ENCODE measurements at regions not wholly inside any gene's neighbourhood (a gene's known extent, or its start where the extent isn't known, plus 50 kb on each side); places are given as distances from the start of the nearest gene placed in this dataset.

DNA sequence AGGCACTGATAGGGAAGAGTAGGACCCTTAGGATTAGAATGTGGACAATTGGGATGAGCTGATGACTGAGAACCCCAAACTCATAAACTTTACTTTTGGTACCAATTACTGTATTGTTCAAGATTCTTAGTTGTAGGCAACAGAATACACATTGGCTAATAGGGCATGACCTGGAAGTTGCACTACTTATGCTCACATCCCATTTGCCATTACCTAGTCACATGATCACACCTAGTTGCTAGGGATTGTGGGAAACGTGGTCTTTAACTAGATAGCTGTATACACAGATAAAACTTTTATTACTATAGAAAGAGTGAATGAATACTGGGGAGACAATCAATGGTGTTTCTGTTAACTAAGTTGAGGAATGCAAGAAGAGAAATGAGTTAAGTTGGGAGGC lies 113.4 kb upstream of the AKIRIN2 start:
- H3K79me2 ChIP-seq: no peaks in the 10 kb centered on the region
- no peaks in the 10 kb centered on the region for H3K9me3 ChIP-seq (ENCODE audit: control insufficient read depth, low read length)
- no peaks in the 10 kb centered on the region for H3K4me1 ChIP-seq
- H3K9ac ChIP-seq: no peak overlapping the region
- H3K27ac ChIP-seq: no peak overlapping the region
- no peak overlapping the region for H3K4me3 ChIP-seq (ENCODE audit: low read depth, low read length)
- no peaks in the 10 kb centered on the region for H3K27me3 ChIP-seq (ENCODE audit: control insufficient read depth, insufficient read depth, low read length)
- no peaks in the 10 kb centered on the region for H3K36me3 ChIP-seq (ENCODE audit: control insufficient read depth, insufficient read depth, low read length)
- H3K4me2 ChIP-seq (ENCODE audit: low read length): no peak overlapping the region
- H2AFZ ChIP-seq: no peak overlapping the region
- TF ChIP-seq, protein P1, sequence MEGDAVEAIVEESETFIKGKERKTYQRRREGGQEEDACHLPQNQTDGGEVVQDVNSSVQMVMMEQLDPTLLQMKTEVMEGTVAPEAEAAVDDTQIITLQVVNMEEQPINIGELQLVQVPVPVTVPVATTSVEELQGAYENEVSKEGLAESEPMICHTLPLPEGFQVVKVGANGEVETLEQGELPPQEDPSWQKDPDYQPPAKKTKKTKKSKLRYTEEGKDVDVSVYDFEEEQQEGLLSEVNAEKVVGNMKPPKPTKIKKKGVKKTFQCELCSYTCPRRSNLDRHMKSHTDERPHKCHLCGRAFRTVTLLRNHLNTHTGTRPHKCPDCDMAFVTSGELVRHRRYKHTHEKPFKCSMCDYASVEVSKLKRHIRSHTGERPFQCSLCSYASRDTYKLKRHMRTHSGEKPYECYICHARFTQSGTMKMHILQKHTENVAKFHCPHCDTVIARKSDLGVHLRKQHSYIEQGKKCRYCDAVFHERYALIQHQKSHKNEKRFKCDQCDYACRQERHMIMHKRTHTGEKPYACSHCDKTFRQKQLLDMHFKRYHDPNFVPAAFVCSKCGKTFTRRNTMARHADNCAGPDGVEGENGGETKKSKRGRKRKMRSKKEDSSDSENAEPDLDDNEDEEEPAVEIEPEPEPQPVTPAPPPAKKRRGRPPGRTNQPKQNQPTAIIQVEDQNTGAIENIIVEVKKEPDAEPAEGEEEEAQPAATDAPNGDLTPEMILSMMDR (IDR thresholded peaks at IDR 0.05): no peak

DNA sequence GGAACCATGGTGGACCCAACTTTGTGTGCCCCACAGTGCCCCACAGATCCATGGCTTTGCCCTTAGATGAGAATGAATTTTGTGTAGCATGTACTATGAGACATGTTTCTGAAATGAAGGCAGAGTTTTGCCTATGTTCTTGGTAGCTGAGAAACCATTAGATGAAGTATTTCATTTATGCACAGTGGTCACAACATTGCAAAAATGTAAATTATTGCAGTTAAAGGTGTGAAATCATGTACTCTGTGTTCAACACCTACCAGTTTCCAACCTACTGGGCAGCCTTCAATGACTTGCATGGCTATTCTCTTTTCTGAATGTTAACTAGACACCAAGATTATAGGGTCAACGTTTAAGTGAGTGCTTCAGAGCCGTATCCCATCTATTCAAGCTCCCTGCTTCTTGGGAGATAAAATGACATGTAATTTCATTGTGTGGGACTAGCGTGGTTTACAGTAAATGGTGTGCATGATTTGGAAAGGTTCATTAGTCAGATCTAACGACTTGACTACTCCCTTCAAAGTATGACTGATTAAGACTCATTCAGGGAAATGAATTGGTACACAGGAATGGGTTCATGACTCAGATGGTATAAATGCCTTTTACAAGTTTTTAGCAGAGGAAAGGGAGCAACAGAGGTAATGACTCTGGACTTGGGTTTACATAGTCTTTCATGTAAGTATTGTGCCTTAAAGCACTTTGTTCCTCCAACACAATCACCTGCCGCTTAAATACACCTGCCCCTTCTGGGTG lies 106.1 kb upstream of the AKIRIN2 start:
- no peaks in the 10 kb centered on the region for H3K4me1 ChIP-seq
- no peak overlapping the region for H3K4me3 ChIP-seq (ENCODE audit: low read depth, low read length)
- H3K27ac ChIP-seq: no peak overlapping the region
- TF ChIP-seq, protein P1 (IDR thresholded peaks at IDR 0.05): no peak
- H3K27me3 ChIP-seq (ENCODE audit: control insufficient read depth, insufficient read depth, low read length): no peaks in the 10 kb centered on the region
- no peaks in the 10 kb centered on the region for H3K79me2 ChIP-seq
- H3K9ac ChIP-seq: no peak overlapping the region
- H2AFZ ChIP-seq: no peak overlapping the region
- H3K36me3 ChIP-seq (ENCODE audit: control insufficient read depth, insufficient read depth, low read length): no peaks in the 10 kb centered on the region
- H3K4me2 ChIP-seq (ENCODE audit: low read length): no peak overlapping the region
- H3K9me3 ChIP-seq (ENCODE audit: control insufficient read depth, low read length): no peaks in the 10 kb centered on the region

- Histone ChIP-seq H3K36me3 (ENCODE audit: control insufficient read depth, insufficient read depth, low read length) (no peaks in the 10 kb centered on the region), H3K27me3 (ENCODE audit: control insufficient read depth, insufficient read depth, low read length) (no peaks in the 10 kb centered on the region), H3K4me2 (ENCODE audit: low read length) (no peak overlapping the region), H2AFZ (no peak overlapping the region), H3K27ac (no peak overlapping the region), H3K4me1 (no peaks in the 10 kb centered on the region), H3K9ac (no peak overlapping the region), H3K4me3 (ENCODE audit: low read depth, low read length) (no peak overlapping the region), H3K79me2 (no peaks in the 10 kb centered on the region), H3K9me3 (ENCODE audit: control insufficient read depth, low read length) (no peaks in the 10 kb centered on the region)
- TF ChIP-seq, protein P1 (IDR thresholded peaks at IDR 0.05): no peak
Observed at GRCh38 chr6:87807475-87807874, 105.4 kb upstream of the AKIRIN2 start.

- no peak overlapping the region for H2AFZ ChIP-seq
- H3K27me3 ChIP-seq (ENCODE audit: control insufficient read depth, insufficient read depth, low read length): no peaks in the 10 kb centered on the region
- no peaks in the 10 kb centered on the region for H3K4me1 ChIP-seq
- no peak overlapping the region for H3K27ac ChIP-seq
- no peaks in the 10 kb centered on the region for H3K9me3 ChIP-seq (ENCODE audit: control insufficient read depth, low read length)
- no peaks in the 10 kb centered on the region for H3K36me3 ChIP-seq (ENCODE audit: control insufficient read depth, insufficient read depth, low read length)
- no peak overlapping the region for H3K9ac ChIP-seq
- TF ChIP-seq, protein P1 (IDR thresholded peaks at IDR 0.05): no peak
- H3K4me3 ChIP-seq (ENCODE audit: low read depth, low read length): no peak overlapping the region
- H3K4me2 ChIP-seq (ENCODE audit: low read length): no peak overlapping the region
- no peaks in the 10 kb centered on the region for H3K79me2 ChIP-seq
Observed at GRCh38 chr6:87806635-87807034, 104.6 kb upstream of the AKIRIN2 start.

DNA sequence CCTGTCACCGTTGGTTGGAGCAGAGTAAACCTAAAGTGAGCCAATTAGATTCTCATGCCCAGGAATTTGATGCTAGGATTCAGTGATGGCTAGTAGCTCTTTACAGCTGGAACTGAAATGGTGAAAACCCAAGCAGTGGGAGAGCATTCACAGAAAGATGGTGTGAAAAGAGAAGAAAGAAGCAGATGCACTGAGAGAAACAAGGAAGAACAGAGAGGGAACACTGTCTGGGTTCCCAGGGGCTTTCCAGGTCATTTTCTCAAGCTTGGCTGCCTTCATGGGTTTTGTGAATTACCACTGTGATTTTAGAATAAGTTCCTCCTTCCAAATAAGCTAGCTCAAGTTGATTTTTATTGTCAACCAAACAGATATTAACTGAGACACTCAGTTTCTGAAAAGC lies 104.1 kb upstream of the AKIRIN2 start:
- H3K9me3 ChIP-seq (ENCODE audit: control insufficient read depth, low read length): no peaks in the 10 kb centered on the region
- H3K27me3 ChIP-seq (ENCODE audit: control insufficient read depth, insufficient read depth, low read length): no peaks in the 10 kb centered on the region
- TF ChIP-seq, protein P1 (IDR thresholded peaks at IDR 0.05): no peak
- H3K4me3 ChIP-seq (ENCODE audit: low read depth, low read length): no peak overlapping the region
- no peaks in the 10 kb centered on the region for H3K36me3 ChIP-seq (ENCODE audit: control insufficient read depth, insufficient read depth, low read length)
- no peak overlapping the region for H2AFZ ChIP-seq
- H3K4me1 ChIP-seq: no peaks in the 10 kb centered on the region
- no peak overlapping the region for H3K4me2 ChIP-seq (ENCODE audit: low read length)
- H3K9ac ChIP-seq: no peak overlapping the region
- no peak overlapping the region for H3K27ac ChIP-seq
- no peaks in the 10 kb centered on the region for H3K79me2 ChIP-seq
